HG03378 (cell line): ENCODE measurements at regions not wholly inside any gene's neighbourhood (a gene's known extent, or its start where the extent isn't known, plus 50 kb on each side); places are given as distances from the start of the nearest gene placed in this dataset.

Experiments used
- ATAC-seq: cut with Tn5 transposase; IDR thresholded peaks from one replicate; pipeline ENCODE4 v1.9.1; 2021; ENCODE audit warnings: mild to moderate bottlenecking, moderate library complexity; ENCODE audit not compliant: unreplicated experiment

GRCh38 chr2:220309215-220309614, 681.8 kb downstream of the SLC4A3 start:
- no peak for ATAC-seq

DNA sequence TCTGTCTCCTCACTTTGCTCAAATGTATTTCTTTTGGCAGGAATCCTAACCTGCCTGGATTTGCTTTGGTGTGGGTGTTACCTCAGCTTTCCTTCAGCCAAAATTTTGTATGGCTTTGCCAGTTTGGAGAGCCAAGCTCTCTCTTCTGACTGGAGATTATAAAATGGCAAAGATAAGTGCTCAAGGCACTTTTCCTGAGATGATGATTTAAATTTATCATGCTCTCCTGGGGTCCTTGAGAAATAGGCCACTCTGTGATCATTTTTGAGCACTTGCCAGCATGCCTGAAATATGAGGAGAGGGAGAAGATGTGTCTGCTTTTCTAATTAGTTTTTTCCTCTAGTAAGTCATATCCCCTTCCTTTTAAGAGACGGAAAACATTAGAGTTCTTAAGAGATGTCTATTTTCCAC, 683.0 kb downstream of the SLC4A3 start:
- no peak for ATAC-seq

- no peak for ATAC-seq
Measured at GRCh38 chr2:220315098-220315823, 687.8 kb downstream of the SLC4A3 start.

GRCh38 chr2:220318037-220318436, 690.6 kb downstream of the SLC4A3 start:
- no peak for ATAC-seq

GRCh38 chr2:220318508-220318907, 691.1 kb downstream of the SLC4A3 start:
- no peak for ATAC-seq

GRCh38 chr2:220320326-220320725, 692.9 kb downstream of the SLC4A3 start:
- no peak for ATAC-seq

GRCh38 chr2:220332886-220333285, 705.5 kb downstream of the SLC4A3 start:
- no peak for ATAC-seq

DNA sequence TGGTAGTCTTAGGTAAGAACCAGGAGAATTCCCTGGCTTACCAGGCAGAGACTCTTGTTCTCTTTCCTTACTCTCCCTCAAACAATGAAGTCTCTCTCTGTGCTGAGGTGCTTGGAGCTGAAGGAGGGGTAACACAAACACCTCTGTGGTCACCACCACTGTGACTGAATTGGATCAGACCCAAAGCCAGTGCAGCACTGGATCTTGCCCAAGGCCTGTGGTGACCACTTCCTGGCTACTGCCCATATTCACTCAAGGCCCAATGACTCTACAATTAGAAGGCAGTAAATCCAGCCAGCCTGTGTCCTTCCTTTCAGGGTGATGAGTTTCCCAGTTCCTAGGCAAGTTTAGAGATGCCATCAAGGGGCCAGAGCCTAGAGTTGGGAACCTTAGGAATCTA, 706.8 kb downstream of the SLC4A3 start:
- ATAC-seq: no peak

- ATAC-seq: no peak
Measured at GRCh38 chr2:220334871-220335590, 707.6 kb downstream of the SLC4A3 start.

DNA sequence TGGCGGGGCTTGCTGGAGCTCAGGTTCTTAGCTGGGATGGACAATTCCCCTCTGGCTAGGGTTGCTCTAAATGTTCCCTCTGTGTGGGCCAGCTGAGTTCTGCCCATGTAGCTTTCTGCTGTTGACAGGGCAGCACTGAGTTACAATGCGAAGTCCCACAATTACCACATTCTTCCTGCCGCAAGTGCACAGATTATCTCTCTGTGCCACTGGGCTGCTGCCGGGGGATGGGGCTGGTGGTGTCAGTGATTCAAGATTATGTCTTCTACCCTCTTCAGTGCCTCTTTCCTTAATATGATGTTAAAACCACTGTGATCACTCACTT, 708.1 kb downstream of the SLC4A3 start:
- no peak for ATAC-seq

- no peak for ATAC-seq
Measured at GRCh38 chr2:220336771-220337170, 709.3 kb downstream of the SLC4A3 start.

DNA sequence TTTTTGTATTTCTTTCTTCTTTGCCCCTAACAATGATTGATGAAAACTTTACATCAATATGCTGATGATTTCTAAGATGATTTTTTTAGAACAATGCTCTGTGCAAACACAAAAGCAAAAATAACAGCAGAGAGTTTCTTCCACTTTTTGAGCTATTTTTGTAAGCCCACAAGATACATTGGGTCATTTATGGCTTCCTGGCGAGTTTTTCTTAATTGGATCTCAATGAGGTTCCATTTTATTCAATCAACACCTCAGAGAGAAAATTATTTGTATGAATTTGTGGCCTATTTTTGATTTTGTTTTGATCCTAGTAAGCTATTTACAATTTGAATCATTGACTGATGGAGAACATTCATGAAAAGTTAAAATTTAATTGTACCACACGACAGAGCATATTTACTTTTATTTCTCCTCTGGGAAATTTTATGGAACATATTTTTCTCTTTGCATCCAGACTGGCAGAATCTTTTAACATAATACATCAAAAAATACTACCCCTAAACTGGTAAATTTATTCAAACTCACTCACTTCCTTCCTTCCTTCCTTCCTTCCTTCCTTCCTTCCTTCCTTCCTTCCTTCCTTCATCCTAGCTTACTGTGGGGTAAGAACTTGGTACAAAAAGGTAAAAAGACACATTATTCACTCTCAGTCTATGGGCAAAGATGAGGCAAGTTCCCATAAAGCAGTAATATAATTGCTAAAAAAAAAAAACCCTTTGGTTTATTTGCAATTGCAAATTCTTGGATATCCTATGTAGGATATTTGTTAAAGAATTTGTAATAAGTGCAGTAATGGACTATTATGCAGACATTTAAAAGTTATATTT, 710.4 kb downstream of the SLC4A3 start:
- ATAC-seq: no peak

GRCh38 chr2:220341014-220341413, 713.6 kb downstream of the SLC4A3 start:
- ATAC-seq: no peak

DNA sequence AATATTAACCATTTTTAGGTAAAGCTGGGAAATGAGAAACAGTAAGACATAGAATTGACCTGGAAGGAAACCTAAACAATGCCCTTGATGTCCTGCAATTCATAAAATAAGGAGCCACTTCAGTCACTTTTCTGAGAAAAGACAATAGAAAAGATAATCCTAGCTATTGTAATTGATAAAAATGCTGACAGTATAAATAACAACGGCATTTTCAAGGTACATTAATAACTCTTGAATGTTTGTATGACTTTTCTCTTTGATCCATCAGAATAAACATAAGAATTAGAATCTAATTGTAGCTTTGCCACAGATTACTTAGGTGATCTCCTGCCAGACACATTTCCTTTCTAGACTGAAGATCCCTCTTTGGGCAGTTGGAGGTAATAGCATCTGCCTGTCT, 719.5 kb downstream of the SLC4A3 start:
- no peak for ATAC-seq

GRCh38 chr2:220347626-220348025, 720.2 kb downstream of the SLC4A3 start:
- ATAC-seq: no peak

DNA sequence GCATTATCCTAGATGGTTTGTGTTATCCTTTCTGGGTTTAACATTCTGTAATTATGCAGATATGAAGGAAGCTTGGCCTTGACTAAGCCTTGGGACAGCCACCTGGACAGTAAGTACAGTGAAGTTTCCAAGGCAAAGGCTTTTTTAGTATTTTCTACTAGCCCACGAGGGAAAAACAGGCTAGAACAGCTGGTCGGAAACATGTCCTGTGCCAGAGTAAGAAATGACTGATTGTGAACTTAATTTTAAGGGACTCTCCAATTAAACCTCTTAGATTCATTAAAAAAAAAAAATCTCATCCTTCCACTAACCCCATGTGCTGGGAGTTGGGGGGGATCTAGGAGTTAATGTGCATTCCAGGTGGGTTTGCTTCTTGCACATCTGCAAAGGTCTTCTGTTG, 720.8 kb downstream of the SLC4A3 start:
- no peak for ATAC-seq

DNA sequence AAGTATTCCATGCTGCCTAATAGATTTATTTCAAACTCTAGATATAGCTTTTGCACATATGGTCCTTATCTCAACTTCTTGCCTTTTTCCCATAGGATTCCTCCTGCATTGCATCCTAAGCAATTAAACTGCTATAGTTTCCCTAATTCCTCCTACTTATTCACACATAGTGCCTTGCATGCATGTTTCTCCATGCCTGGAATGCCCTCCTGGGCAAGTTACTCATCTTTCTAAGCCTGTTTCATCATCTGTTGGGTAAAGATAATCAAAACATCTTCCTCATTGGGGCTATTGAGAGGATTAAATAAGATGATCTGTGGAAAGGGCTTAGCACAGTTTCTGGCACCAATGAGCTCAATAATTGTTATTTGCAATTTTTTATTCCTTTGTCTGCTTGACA, 726.5 kb downstream of the SLC4A3 start:
- ATAC-seq: no peak

GRCh38 chr2:220356076-220356475, 728.6 kb downstream of the SLC4A3 start:
- no peak for ATAC-seq

DNA sequence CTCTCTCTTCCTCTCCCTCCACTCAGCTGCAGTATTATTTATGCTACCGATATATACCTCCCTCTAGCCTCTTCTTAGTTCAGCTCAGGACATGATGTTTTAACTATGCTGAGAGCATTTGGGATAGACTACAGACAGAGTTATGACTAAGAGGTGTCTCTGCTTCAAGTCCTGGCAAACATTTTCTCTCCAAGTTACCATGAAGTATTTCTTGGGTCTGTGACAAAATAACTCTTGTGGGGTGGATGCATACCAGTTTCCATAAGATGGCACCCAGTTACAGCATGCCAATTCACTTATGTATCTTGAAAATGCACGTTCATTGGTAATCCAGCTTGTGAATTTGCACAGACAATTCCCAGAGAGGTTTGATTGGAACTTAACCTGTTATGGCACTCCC, 737.6 kb downstream of the SLC4A3 start:
- ATAC-seq: no peak

DNA sequence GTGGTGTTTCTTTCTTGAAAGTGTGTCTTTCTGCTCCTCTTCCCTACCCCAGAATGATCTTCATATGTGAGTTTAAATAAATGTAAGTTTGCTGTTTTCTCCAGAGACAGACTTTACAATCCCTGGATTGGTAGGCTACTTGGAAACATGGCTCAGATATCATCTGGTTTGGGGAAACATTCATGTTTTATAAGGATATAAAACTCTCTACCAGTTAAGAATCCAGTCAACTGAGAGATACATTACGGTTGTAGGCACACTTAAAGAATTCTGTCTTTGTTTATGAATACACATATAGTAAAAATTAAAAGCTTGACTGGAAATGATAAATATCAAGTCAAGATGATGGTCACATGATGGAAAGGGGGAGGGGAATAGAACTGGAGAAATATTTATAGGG, 739.3 kb downstream of the SLC4A3 start:
- no peak for ATAC-seq

GRCh38 chr2:220370764-220371163, 743.3 kb downstream of the SLC4A3 start:
- ATAC-seq: no peak

- no peak for ATAC-seq
Measured at GRCh38 chr2:220371211-220371610, 743.8 kb downstream of the SLC4A3 start.
